Esophagus muscularis mucosa (tissue), 3 donors: ENCODE measurements at regions not wholly inside any gene's neighbourhood (a gene's known extent, or its start where the extent isn't known, plus 50 kb on each side); places are given as distances from the start of the nearest gene placed in this dataset.

Source experiments
- CTCF ChIP-seq, 3 experiments: fragments of 200-600 bp in 2 of 3; fragments of 450-650 bp in 1 of 3; sonication (generic) in 2 of 3; IDR thresholded peaks; one replicate each; pipeline ENCODE4 v1.5.1; 2017 to 2019; ENCODE audit warnings: antibody characterized with exemption in 3 of 3, mild to moderate bottlenecking in 2 of 3, moderate library complexity in 1 of 3
- POLR2A ChIP-seq: fragments of 450-650 bp; IDR thresholded peaks from one replicate; pipeline ENCODE4 v1.6.1; 2017; ENCODE audit warnings: antibody characterized with exemption, moderate library complexity, mild to moderate bottlenecking, low read depth

- TF ChIP-seq CTCF (IDR thresholded peaks at IDR 0.05) (no peak), POLR2A (no peak)
Observed at GRCh38 chr5:155250596-155250995, 237.0 kb downstream of the KIF4B start.
